HEK293 (cell line): ENCODE measurements at regions not wholly inside any gene's neighbourhood (a gene's known extent, or its start where the extent isn't known, plus 50 kb on each side); places are given as distances from the start of the nearest gene placed in this dataset.

Experiments used
- CTCF ChIA-PET: fragments of 350-600 bp; formaldehyde crosslinking; extraction: SDS; loops from one replicate; lab custom pipeline; 2021; ENCODE audit warnings: antibody characterized with exemption; lab: Yijun Ruan, JAX
- POLR2A ChIA-PET: fragments of 300-600 bp; formaldehyde crosslinking; extraction: SDS; loops from one replicate; lab custom pipeline; 2020; ENCODE audit warnings: antibody characterized with exemption, inconsistent platforms; lab: Yijun Ruan, JAX
- H3K27ac ChIP-seq: fragments of 200-500 bp; sonication (Bioruptor generic); 2 replicates; pipeline ENCODE4 v1.5.1; 2014; ENCODE audit warnings: low read depth, low read length, control low read depth, inconsistent platforms; ENCODE audit errors: extremely low read depth
- H3K36me3 ChIP-seq, 2 experiments: fragments of 200-500 bp in 1 of 2; sonication (Bioruptor generic) in 1 of 2; 1 replicate in 1 of 2; 2 replicates in 1 of 2; pipeline ENCODE4 v1.5.1; 2014 to 2017; ENCODE audit warnings: inconsistent platforms in 2 of 2, low read length in 2 of 2; ENCODE audit not compliant: control insufficient read depth in 2 of 2, insufficient read depth in 1 of 2
- H3K4me1 ChIP-seq: fragments of 200-500 bp; sonication (Bioruptor generic); 2 replicates; pipeline ENCODE4 v1.5.1; 2014; ENCODE audit warnings: mild to moderate bottlenecking, low read length, inconsistent platforms; ENCODE audit not compliant: control insufficient read depth, insufficient read depth
- H3K4me3 ChIP-seq: 2 replicates; pipeline ENCODE4 v1.5.1; 2011; ENCODE audit warnings: low read depth, mild to moderate bottlenecking, control low read depth, low read length, moderate library complexity
- H3K9me3 ChIP-seq: fragments of 200-500 bp; sonication (Bioruptor generic); 2 replicates; pipeline ENCODE4 v1.5.1; 2014; ENCODE audit warnings: low read depth, low read length, inconsistent platforms; ENCODE audit not compliant: control insufficient read depth, insufficient read depth
- ATF2 ChIP-seq: fragments of 450-650 bp; formaldehyde crosslinking; IDR thresholded peaks from 2 replicates; pipeline ENCODE4 v1.5.1; 2016; ENCODE audit warnings: missing biosample characterization, missing genetic modification characterization, low read depth
- EGR2 ChIP-seq: fragments of 450-650 bp; formaldehyde crosslinking; IDR thresholded peaks from 2 replicates; pipeline ENCODE4 v1.5.1; 2016; ENCODE audit warnings: low read depth, missing biosample characterization, missing genetic modification characterization
- HOXD13 ChIP-seq: sonication (generic); formaldehyde crosslinking; IDR thresholded peaks from 2 replicates; pipeline ENCODE4 v1.8.0; 2022; ENCODE audit warnings: missing genetic modification reagents, borderline replicate concordance
- MYNN ChIP-seq: fragments of 450-650 bp; formaldehyde crosslinking; IDR thresholded peaks from 2 replicates; pipeline ENCODE4 v1.5.1; 2016; ENCODE audit warnings: missing biosample characterization, missing genetic modification characterization, borderline replicate concordance
- MZF1 ChIP-seq: fragments of 450-650 bp; formaldehyde crosslinking; IDR thresholded peaks from 2 replicates; pipeline ENCODE4 v1.5.1; 2017; ENCODE audit warnings: missing biosample characterization, missing genetic modification characterization, borderline replicate concordance
- PBX3 ChIP-seq: sonication (generic); formaldehyde crosslinking; IDR thresholded peaks from 2 replicates; pipeline ENCODE4 v1.8.1; 2022; ENCODE audit warnings: mild to moderate bottlenecking, moderate library complexity, missing genetic modification reagents
- TCF7L2 ChIP-seq: IDR thresholded peaks from 2 replicates; pipeline ENCODE4 v1.6.1; 2011; ENCODE audit warnings: low read depth, mild to moderate bottlenecking, inconsistent platforms, low read length, moderate library complexity, borderline replicate concordance
- TRIM28 ChIP-seq: IDR thresholded peaks from 2 replicates; pipeline ENCODE4 v1.6.1; 2011; ENCODE audit warnings: low read length, control low read depth, borderline replicate concordance
- ZBTB1 ChIP-seq: fragments of 450-650 bp; formaldehyde crosslinking; IDR thresholded peaks from 2 replicates; pipeline ENCODE4 v1.5.1; 2016; ENCODE audit warnings: missing biosample characterization, missing genetic modification characterization
- ZBTB10 ChIP-seq: fragments of 450-650 bp; formaldehyde crosslinking; IDR thresholded peaks from 2 replicates; pipeline ENCODE4 v1.5.1; 2016; ENCODE audit warnings: missing biosample characterization, missing genetic modification characterization
- ZBTB17 ChIP-seq: fragments of 450-650 bp; formaldehyde crosslinking; IDR thresholded peaks from 2 replicates; pipeline ENCODE4 v1.5.1; 2016; ENCODE audit warnings: missing biosample characterization, missing genetic modification characterization
- ZBTB7A ChIP-seq: fragments of 450-650 bp; formaldehyde crosslinking; IDR thresholded peaks from 2 replicates; pipeline ENCODE4 v1.5.1; 2016; ENCODE audit warnings: low read depth, missing biosample characterization, missing genetic modification characterization
- ZFP3 ChIP-seq: fragments of 450-650 bp; formaldehyde crosslinking; IDR thresholded peaks from 2 replicates; pipeline ENCODE4 v1.5.1; 2016; ENCODE audit warnings: low read depth, missing biosample characterization, missing genetic modification characterization
- ZNF132 ChIP-seq: fragments of 450-650 bp; formaldehyde crosslinking; IDR thresholded peaks from 2 replicates; pipeline ENCODE4 v1.5.1; 2017; ENCODE audit warnings: missing biosample characterization, missing genetic modification characterization, borderline replicate concordance
- ZNF157 ChIP-seq: fragments of 450-650 bp; formaldehyde crosslinking; IDR thresholded peaks from 2 replicates; pipeline ENCODE4 v1.5.1; 2016; ENCODE audit warnings: missing biosample characterization, missing genetic modification characterization
- ZNF221 ChIP-seq: fragments of 450-650 bp; formaldehyde crosslinking; IDR thresholded peaks from 2 replicates; pipeline ENCODE4 v1.5.1; 2017; ENCODE audit warnings: missing biosample characterization, missing genetic modification characterization, borderline replicate concordance
- ZNF24 ChIP-seq: fragments of 450-650 bp; formaldehyde crosslinking; IDR thresholded peaks from 2 replicates; pipeline ENCODE4 v1.5.1; 2016; ENCODE audit warnings: missing biosample characterization, missing genetic modification characterization
- ZNF266 ChIP-seq: fragments of 450-650 bp; formaldehyde crosslinking; IDR thresholded peaks from 2 replicates; pipeline ENCODE4 v1.5.1; 2016; ENCODE audit warnings: missing biosample characterization, missing genetic modification characterization, low read depth
- ZNF280D ChIP-seq: fragments of 450-650 bp; formaldehyde crosslinking; IDR thresholded peaks from 2 replicates; pipeline ENCODE4 v1.5.1; 2016; ENCODE audit warnings: missing biosample characterization, missing genetic modification characterization
- ZNF350 ChIP-seq: fragments of 450-650 bp; formaldehyde crosslinking; IDR thresholded peaks from 2 replicates; pipeline ENCODE4 v1.5.0; 2017; ENCODE audit warnings: missing biosample characterization, mild to moderate bottlenecking, missing genetic modification characterization
- ZNF510 ChIP-seq: fragments of 450-650 bp; formaldehyde crosslinking; IDR thresholded peaks from 2 replicates; pipeline ENCODE4 v1.5.1; 2018; ENCODE audit warnings: mild to moderate bottlenecking, missing genetic modification characterization, missing biosample characterization; ENCODE audit not compliant: insufficient replicate concordance
- ZNF645 ChIP-seq: fragments of 450-650 bp; formaldehyde crosslinking; IDR thresholded peaks from 2 replicates; pipeline ENCODE4; 2016; ENCODE audit warnings: missing biosample characterization, missing genetic modification characterization
- ZNF664 ChIP-seq: fragments of 450-650 bp; formaldehyde crosslinking; IDR thresholded peaks from 2 replicates; pipeline ENCODE4 v1.5.1; 2016; ENCODE audit warnings: missing biosample characterization, missing genetic modification characterization
- ZNF785 ChIP-seq: fragments of 450-650 bp; formaldehyde crosslinking; IDR thresholded peaks from 2 replicates; pipeline ENCODE4 v1.5.1; 2016; ENCODE audit warnings: missing biosample characterization, missing genetic modification characterization
- ZSCAN23 ChIP-seq: fragments of 450-650 bp; formaldehyde crosslinking; IDR thresholded peaks from 2 replicates; pipeline ENCODE4 v1.5.1; 2016; ENCODE audit warnings: missing biosample characterization, missing genetic modification characterization

- POLR2A ChIA-PET = no interaction called here
- no peak for TF ChIP-seq ZBTB10 (tag by site-specific recombination)
- TF ChIP-seq EGR2 (tag by site-specific recombination) = no peak
- TF ChIP-seq ZNF157 (tag by site-specific recombination) = no peak
- TF ChIP-seq ZNF350 (tag by site-specific recombination) = no peak
- TF ChIP-seq ZBTB17 (tag by site-specific recombination) = no peak
- TF ChIP-seq ZNF280D (tag by site-specific recombination) = no peak
- no peak for TF ChIP-seq ZFP3
- no peak for TF ChIP-seq TCF7L2
- TF ChIP-seq ZNF221 (tag by site-specific recombination) = no peak
- no peak for TF ChIP-seq ZNF266 (tag by site-specific recombination)
- TF ChIP-seq ZNF132 (tag by site-specific recombination) = no peak
- no peak for TF ChIP-seq MYNN (tag by site-specific recombination)
- no peak for TF ChIP-seq ZBTB7A (tag by site-specific recombination)
- TF ChIP-seq HOXD13 = no peak
- Histone ChIP-seq H3K4me3 (no peak overlapping the region), H3K36me3 (no peaks in the 10 kb centered on the region), H3K9me3 (no peaks in the 10 kb centered on the region), H3K4me1 (no peaks in the 10 kb centered on the region), H3K27ac (no peak overlapping the region)
- CTCF ChIA-PET = no interaction called here
These were observed 62.9 kb upstream of the OXGR1 start for GRCh38 chr13:97057176-97057575.

GRCh38 chr13:97058391-97058790 lies 64.1 kb upstream of the OXGR1 start:
- no peak overlapping the region for H3K27ac ChIP-seq
- TF ChIP-seq MZF1 (tag by site-specific recombination) (no peak), ZNF24 (no peak), PBX3 (CRISPR knock-in tag) (no peak), ZSCAN23 (tag by site-specific recombination) (no peak), ZBTB1 (tag by site-specific recombination) (no peak), ZNF785 (no peak), ATF2 (tag by site-specific recombination) (no peak), ZNF645 (tag by site-specific recombination) (no peak), ZNF510 (tag by site-specific recombination) (no peak), ZNF664 (no peak), TRIM28 (no peak)
- TF ChIP-seq, all 188 proteins: peak for 0
- Histone ChIP-seq H3K9me3 (no peaks in the 10 kb centered on the region), H3K4me1 (no peaks in the 10 kb centered on the region), H3K36me3 (no peaks in the 10 kb centered on the region), H3K4me3 (no peak overlapping the region)
- CTCF ChIA-PET = no interaction called here
- POLR2A ChIA-PET = no interaction called here
